Duodenal mucosa (tissue), 2 donors: ENCODE measurements at regions not wholly inside any gene's neighbourhood (a gene's known extent, or its start where the extent isn't known, plus 50 kb on each side); places are given as distances from the start of the nearest gene placed in this dataset.
A peak's percentile ranks its signal among the peaks of the same experiment; 100 is the strongest.

Experiments used
- H3K27ac ChIP-seq: one replicate; pipeline ENCODE4 v1.7.0; 2013; ENCODE audit warnings: low read depth, low read length
- H3K27me3 ChIP-seq, 2 donors: one replicate each; pipeline ENCODE4 v1.7.0; 2013; ENCODE audit warnings: low read length in 2 of 2, control low read depth in 1 of 2; ENCODE audit not compliant: insufficient read depth in 2 of 2, control insufficient read depth in 1 of 2
- H3K36me3 ChIP-seq, 2 donors: one replicate each; pipeline ENCODE4 v1.7.0; 2013; ENCODE audit warnings: low read length in 2 of 2, control low read depth in 1 of 2; ENCODE audit not compliant: insufficient read depth in 2 of 2, control insufficient read depth in 1 of 2
- H3K4me1 ChIP-seq, 2 donors: one replicate each; pipeline ENCODE4 v1.7.0; 2013; ENCODE audit warnings: low read length in 2 of 2, control low read depth in 1 of 2; ENCODE audit not compliant: insufficient read depth in 2 of 2, control insufficient read depth in 1 of 2
- H3K4me3 ChIP-seq, 2 donors: one replicate each; pipeline ENCODE4 v1.7.0; 2013; ENCODE audit warnings: low read length in 2 of 2, low read depth in 1 of 2
- H3K9ac ChIP-seq, 2 donors: one replicate each; pipeline ENCODE4 v1.7.0; 2013; ENCODE audit warnings: low read length in 2 of 2, low read depth in 1 of 2
- H3K9me3 ChIP-seq, 2 donors: one replicate each; pipeline ENCODE4 v1.7.0; 2013; ENCODE audit warnings: low read length in 2 of 2, control low read depth in 1 of 2; ENCODE audit not compliant: control insufficient read depth in 1 of 2

- H3K9ac ChIP-seq, result no peak overlapping the region
- H3K36me3 ChIP-seq, result no peaks in the 10 kb centered on the region
- no peak overlapping the region for H3K27ac ChIP-seq
- H3K27me3 ChIP-seq, result no peaks in the 10 kb centered on the region
- no peaks in the 10 kb centered on the region for H3K4me1 ChIP-seq
- no peak overlapping the region for H3K4me3 ChIP-seq
- H3K9me3 ChIP-seq, result no peaks in the 10 kb centered on the region
These were observed 136.2 kb upstream of the CCN2 start for GRCh38 chr6:132087391-132087790.

GRCh38 chr6:132085731-132086130 lies 134.6 kb upstream of the CCN2 start:
- no peaks in the 10 kb centered on the region for H3K36me3 ChIP-seq
- no peak overlapping the region for H3K4me3 ChIP-seq
- H3K4me1 ChIP-seq, result no peaks in the 10 kb centered on the region
- no peaks in the 10 kb centered on the region for H3K27me3 ChIP-seq
- peak overlapping the region; percentile 34 for H3K27ac ChIP-seq
- H3K9me3 ChIP-seq, result no peaks in the 10 kb centered on the region
- no peak overlapping the region for H3K9ac ChIP-seq

GRCh38 chr6:132084811-132085509 lies 133.8 kb upstream of the CCN2 start:
- Histone ChIP-seq H3K4me1 (no peaks in the 10 kb centered on the region), H3K4me3 (no peak overlapping the region), H3K27me3 (no peaks in the 10 kb centered on the region), H3K36me3 (no peaks in the 10 kb centered on the region), H3K9ac (no peak overlapping the region), H3K9me3 (no peaks in the 10 kb centered on the region), H3K27ac (peak overlapping the region; percentile 34)

- no peak overlapping the region for H3K4me3 ChIP-seq
- no peaks in the 10 kb centered on the region for H3K27me3 ChIP-seq
- H3K27ac ChIP-seq, result no peak overlapping the region
- no peaks in the 10 kb centered on the region for H3K36me3 ChIP-seq
- no peak overlapping the region for H3K9ac ChIP-seq
- H3K9me3 ChIP-seq, result no peaks in the 10 kb centered on the region
- no peaks in the 10 kb centered on the region for H3K4me1 ChIP-seq
These were observed 131.2 kb upstream of the CCN2 start for GRCh38 chr6:132082421-132082820.

- no peak overlapping the region for H3K27ac ChIP-seq
- H3K4me1 ChIP-seq, result no peaks in the 10 kb centered on the region
- no peak overlapping the region for H3K4me3 ChIP-seq
- H3K9ac ChIP-seq, result no peak overlapping the region
- H3K27me3 ChIP-seq, result no peaks in the 10 kb centered on the region
- H3K36me3 ChIP-seq, result no peaks in the 10 kb centered on the region
- no peaks in the 10 kb centered on the region for H3K9me3 ChIP-seq
These were observed 130.2 kb upstream of the CCN2 start for GRCh38 chr6:132081338-132081737.

GRCh38 chr6:132079286-132079685 lies 128.1 kb upstream of the CCN2 start:
- H3K4me3 ChIP-seq, result no peak overlapping the region
- H3K9me3 ChIP-seq, result no peaks in the 10 kb centered on the region
- no peak overlapping the region for H3K27ac ChIP-seq
- no peaks in the 10 kb centered on the region for H3K36me3 ChIP-seq
- no peaks in the 10 kb centered on the region for H3K27me3 ChIP-seq
- H3K9ac ChIP-seq, result no peak overlapping the region
- H3K4me1 ChIP-seq, result no peaks in the 10 kb centered on the region

- Histone ChIP-seq H3K4me3 (no peak overlapping the region), H3K9me3 (no peaks in the 10 kb centered on the region), H3K4me1 (no peaks in the 10 kb centered on the region), H3K36me3 (no peaks in the 10 kb centered on the region), H3K27me3 (no peaks in the 10 kb centered on the region), H3K9ac (no peak overlapping the region), H3K27ac (no peak overlapping the region)
These were observed 125.3 kb upstream of the CCN2 start for GRCh38 chr6:132076452-132076851.

GRCh38 chr6:132072831-132073230 lies 121.7 kb upstream of the CCN2 start:
- no peaks in the 10 kb centered on the region for H3K4me1 ChIP-seq
- no peak overlapping the region for H3K27ac ChIP-seq
- H3K27me3 ChIP-seq, result no peaks in the 10 kb centered on the region
- no peaks in the 10 kb centered on the region for H3K9me3 ChIP-seq
- no peaks in the 10 kb centered on the region for H3K36me3 ChIP-seq
- H3K9ac ChIP-seq, result no peak overlapping the region
- no peak overlapping the region for H3K4me3 ChIP-seq

- no peaks in the 10 kb centered on the region for H3K36me3 ChIP-seq
- no peaks in the 10 kb centered on the region for H3K4me1 ChIP-seq
- H3K27me3 ChIP-seq, result no peaks in the 10 kb centered on the region
- H3K4me3 ChIP-seq, result no peak overlapping the region
- no peak overlapping the region for H3K27ac ChIP-seq
- H3K9me3 ChIP-seq, result no peaks in the 10 kb centered on the region
- no peak overlapping the region for H3K9ac ChIP-seq
These were observed 121.1 kb upstream of the CCN2 start for GRCh38 chr6:132072271-132072670.

GRCh38 chr6:132070356-132070755 lies 119.2 kb upstream of the CCN2 start:
- no peak overlapping the region for H3K9ac ChIP-seq
- H3K36me3 ChIP-seq, result no peaks in the 10 kb centered on the region
- H3K4me1 ChIP-seq, result no peaks in the 10 kb centered on the region
- no peak overlapping the region for H3K27ac ChIP-seq
- H3K4me3 ChIP-seq, result no peak overlapping the region
- H3K27me3 ChIP-seq, result no peaks in the 10 kb centered on the region
- H3K9me3 ChIP-seq, result no peaks in the 10 kb centered on the region

GRCh38 chr6:132068766-132069165 lies 117.6 kb upstream of the CCN2 start:
- H3K36me3 ChIP-seq, result no peaks in the 10 kb centered on the region
- no peak overlapping the region for H3K27ac ChIP-seq
- H3K27me3 ChIP-seq, result no peaks in the 10 kb centered on the region
- H3K9me3 ChIP-seq, result no peaks in the 10 kb centered on the region
- no peak overlapping the region for H3K4me3 ChIP-seq
- no peaks in the 10 kb centered on the region for H3K4me1 ChIP-seq
- no peak overlapping the region for H3K9ac ChIP-seq
